ENCODE measurements at regions not wholly inside any gene's neighbourhood (a gene's known extent, or its start where the extent isn't known, plus 50 kb on each side); places are given as distances from the start of the nearest gene placed in this dataset.

GRCh38 chr15:77749236-77749997 is 116.7 kb upstream of the LINGO1 start:
- DNase-seq, result peak in 1 of 3 experiments; percentile 22

- no peak for DNase-seq
Observed at GRCh38 chr15:77748078-77749064, 115.7 kb upstream of the LINGO1 start.

DNA sequence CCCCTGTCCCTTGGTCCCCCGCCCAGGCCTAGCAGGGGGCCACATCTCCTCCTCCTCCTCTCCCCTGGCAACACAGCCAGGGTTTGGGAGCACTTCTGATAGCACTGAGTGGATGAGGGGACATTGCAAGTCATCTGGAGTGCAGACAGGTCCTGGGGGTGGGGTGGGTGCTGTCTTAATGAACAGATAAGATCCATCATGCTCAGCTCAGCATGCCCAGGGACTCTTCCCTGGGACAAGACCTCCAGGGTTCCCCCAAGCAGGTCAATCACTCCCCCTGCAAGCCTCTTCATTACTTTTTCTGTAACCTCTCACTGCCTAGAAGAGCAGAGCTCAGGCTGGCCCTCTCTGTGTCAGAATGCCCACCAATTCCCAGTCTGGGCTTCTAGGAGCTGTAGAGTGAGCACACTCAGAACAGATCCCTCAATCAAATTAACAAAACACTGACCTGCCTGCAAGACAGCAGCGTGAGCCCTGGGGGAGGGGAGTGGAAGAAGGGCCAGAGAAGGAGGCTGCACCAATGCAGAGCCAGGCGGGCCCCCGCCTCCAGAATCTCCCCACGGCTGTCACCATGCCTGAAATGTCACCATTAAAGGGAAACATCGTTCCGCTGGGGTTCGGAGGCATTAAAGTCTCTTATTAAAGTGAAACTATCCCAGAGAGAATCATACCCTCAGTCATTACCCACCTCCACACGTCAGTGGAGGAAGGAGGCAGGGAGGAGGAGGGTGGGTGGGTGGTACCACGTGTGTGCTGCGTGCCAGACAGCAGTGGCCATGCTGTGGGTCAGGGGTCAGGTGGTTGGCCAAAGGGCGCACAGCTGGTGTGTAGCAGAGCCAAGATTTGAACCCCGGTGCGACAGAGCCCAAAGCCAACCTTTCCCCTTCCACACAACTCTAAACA is 114.7 kb upstream of the LINGO1 start:
- peak in 1 of 3 experiments; percentile 34 for DNase-seq

DNA sequence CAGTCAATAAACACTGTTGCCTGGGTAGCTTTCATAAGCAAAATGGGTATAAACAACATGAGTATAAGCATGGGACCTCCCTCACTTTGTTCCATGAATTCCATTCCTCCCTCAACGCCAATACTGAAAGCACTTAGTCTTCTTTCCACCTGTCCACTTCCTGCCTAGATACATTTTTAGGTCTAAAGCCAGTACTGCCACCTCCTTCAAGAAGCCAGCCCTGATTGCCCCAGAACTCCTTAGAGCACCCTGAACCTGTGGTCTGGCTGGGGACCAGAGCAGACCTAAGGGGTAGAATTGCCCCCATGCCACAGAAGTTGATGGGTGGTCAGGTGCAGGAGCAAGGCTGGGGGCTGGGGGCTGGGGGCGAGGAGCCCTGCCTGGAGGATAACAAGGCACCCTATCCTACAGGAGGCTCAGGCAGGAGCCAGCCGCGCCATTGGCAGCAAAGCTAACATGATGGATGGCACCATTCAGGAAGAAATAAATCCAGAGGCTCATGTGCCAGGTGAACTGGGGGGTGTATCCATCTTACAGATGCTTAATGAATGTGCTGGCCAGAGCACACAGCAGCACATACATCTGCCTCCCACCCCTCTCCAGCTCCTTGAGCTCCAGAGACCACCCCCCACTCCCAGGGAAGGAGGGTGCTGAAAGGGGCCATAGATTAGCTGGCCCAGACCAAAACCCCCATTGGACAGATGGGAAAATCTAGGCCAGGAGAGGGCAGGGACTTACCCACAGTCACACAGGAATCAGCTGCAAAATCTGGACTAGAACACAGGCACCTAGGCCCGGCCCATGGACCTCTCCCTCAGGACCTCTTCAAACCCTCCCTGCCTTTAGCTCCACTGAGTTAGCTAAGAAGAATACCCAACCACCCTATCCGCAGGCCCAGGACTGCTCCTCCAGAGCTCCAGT is 113.8 kb upstream of the LINGO1 start:
- DNase-seq, result no peak

DNA sequence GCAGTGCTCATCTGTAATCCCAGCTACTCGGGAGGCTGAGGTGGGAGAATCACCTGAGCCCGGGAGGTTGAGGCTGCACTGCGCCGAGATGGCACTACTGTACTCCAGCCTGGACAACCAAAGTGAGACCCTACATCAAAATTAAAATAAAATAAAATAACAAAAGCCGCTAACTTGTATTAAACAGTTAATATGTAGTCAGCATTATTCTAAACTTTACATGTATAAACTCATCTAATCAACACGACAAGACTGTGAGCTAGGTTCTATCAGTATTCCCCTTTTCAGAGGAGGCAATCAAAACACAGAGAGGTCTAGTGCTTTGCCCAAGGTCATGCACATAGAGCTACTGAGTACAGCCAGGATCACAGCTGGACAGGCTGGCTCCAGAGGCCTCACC is 111.7 kb upstream of the LINGO1 start:
- DNase-seq, result no peak

DNA sequence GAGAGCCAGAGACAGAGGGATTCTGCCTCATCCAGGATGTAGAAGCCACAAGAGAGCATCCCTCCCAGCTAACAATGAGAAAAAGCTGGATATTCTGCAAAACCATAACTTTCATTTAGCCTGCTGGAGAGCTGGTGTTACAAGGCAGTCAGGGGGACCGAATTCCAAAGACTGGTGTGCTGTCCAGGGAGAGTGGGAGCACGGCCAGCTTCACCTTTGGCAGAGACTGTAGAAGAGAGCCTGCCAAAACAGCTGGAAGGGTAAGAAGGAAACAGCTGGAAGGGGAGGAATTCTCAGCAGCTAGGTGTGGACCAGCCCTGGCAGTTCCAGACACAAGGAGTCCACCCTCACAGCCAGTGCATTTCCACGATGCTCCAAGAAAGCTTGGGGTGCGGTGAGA is 109.9 kb upstream of the LINGO1 start:
- no peak for DNase-seq

DNA sequence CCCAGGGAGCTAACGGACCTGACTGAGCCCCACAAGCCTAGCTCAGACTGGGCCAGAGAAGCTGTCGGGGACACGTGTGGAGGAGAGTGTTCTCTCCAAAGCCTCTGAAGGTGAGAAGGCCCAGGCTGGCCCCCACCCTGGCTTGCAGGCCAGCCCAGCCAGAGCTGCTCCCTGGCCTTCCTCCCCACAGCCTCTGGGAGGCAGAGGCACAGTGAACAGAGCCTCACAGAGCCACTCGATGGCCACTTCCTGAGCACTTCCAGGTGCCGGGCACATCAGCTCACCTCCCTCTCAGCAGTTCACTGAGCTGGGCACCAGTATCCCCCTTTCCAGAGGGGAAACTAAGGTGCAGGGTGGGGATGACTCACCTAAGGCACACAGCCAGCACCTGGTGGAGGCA is 109.4 kb upstream of the LINGO1 start:
- no peak for DNase-seq

GRCh38 chr15:77741106-77741505 is 108.4 kb upstream of the LINGO1 start:
- no peak for DNase-seq

- DNase-seq, result peak; percentile 34 to 97 (median 88)
Observed at GRCh38 chr15:77739591-77740378, 107.1 kb upstream of the LINGO1 start.

DNA sequence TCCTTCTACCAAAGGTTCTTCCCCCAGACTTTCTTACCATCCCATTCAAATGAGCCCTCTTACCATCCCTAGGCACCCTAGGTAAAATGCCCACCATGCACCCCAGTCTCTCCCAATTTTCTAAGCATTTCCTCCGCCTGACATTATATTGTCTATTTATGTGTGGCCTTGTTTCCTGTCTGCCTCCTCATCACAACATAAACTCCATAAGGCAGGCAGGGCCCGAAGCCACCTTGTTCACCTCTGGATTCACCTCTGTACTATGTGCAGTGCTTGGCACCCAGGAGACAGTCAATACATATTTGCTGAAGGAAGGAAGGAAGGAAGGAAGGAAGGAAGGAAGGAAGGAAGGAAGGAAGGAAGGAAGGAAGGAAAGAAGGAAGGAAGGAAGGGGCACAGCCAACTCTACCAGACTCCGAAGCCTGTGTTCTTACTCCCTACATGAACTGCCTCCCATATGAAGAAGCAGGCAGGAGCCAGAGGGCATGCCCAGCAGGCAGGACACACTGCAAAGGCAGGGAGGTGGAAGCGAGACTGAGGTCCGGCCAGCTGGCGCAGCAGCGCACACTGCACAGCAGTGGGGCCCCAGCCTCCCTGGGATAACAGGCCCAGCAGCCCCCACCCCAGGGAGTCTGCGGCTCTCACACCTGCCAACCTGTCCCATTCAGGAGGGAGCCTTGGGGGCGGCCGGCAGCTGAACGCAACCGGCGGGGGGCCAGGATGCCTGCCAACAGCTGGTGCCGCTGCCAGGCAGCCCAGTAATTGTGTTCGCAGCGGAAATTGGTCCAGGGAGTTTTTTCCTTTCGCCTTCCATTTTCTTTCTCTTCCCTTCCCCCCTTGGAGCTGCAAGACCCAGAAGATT is 106.0 kb upstream of the LINGO1 start:
- DNase-seq, result peak; percentile 19 to 99 (median 97)

DNA sequence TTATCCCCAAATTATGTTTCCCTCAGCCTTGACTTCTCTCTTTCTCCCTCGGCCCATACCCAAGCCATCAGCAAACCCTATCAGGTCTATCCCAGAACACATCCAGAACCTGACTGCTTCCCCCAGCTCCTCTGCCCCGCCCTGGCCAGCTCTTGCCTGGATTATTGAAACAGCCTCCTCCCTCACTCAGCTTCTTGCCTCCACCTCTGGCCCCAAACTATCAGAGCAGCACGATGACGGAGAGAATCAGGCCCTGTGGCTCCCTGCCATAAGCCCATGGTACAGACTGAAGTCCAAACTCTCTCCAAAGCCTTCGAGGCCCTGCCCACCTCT is 105.3 kb upstream of the LINGO1 start:
- no peak for DNase-seq

DNA sequence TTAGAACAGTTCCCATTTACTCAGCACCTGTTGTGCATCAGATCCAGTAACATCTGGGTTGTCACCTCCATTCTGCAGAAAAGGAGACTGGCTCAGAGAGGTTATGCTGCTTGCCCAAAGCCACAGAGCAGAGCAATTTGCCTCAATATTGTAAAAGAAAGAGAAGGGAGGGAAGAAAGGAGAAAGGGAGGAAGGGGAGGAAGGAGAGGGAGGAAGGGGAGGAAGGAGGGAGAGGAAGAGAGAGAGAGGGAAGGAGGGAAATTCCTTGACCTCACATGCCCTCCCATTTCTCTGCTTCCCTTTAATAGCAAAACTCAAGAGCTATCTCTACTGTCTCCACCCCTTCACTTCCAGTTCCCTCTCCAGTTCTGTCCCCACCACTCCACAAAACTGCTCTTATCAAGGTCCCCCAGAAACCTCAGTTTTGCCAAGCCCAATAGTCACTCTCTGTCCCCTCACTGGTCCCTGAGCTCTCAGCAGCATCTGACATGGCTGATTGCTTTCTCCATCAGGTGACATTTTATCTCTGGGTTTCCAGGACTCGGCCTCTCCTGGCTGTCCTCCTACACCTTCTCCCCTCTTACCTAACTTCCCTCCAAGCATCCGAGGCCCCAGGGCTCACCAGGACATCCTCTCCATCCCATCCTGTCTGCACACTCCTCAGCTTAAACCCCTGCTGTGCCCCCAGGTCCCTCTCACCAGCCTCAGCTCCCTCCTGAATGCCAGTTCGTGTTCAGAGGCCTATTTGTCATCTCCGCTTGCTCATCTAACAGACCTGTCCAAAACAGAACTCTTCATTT is 104.7 kb upstream of the LINGO1 start:
- DNase-seq, result peak in 2 of 3 experiments; percentile 30 to 54

DNA sequence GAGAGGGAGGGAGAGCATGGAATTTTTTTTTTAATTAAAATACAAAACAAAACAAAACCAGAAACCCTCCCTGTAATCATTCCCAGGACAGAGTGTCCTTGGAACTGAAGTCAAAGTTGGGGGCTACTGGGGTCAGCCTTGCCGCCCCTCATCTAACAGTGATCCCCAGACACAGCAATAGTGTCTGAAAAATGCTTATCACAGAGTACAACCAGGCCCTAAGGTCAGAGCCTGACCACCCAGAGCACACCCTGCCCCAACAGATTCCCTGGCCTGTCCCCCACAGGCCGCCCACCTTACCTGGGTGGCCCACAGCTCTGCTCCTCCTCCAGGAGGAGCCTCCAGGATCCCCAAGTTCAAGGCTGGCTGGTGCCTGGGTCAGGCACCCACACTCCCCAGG is 101.6 kb upstream of the LINGO1 start:
- DNase-seq, result no peak

GRCh38 chr15:77733579-77734300 is 101.0 kb upstream of the LINGO1 start:
- DNase-seq, result no peak

DNA sequence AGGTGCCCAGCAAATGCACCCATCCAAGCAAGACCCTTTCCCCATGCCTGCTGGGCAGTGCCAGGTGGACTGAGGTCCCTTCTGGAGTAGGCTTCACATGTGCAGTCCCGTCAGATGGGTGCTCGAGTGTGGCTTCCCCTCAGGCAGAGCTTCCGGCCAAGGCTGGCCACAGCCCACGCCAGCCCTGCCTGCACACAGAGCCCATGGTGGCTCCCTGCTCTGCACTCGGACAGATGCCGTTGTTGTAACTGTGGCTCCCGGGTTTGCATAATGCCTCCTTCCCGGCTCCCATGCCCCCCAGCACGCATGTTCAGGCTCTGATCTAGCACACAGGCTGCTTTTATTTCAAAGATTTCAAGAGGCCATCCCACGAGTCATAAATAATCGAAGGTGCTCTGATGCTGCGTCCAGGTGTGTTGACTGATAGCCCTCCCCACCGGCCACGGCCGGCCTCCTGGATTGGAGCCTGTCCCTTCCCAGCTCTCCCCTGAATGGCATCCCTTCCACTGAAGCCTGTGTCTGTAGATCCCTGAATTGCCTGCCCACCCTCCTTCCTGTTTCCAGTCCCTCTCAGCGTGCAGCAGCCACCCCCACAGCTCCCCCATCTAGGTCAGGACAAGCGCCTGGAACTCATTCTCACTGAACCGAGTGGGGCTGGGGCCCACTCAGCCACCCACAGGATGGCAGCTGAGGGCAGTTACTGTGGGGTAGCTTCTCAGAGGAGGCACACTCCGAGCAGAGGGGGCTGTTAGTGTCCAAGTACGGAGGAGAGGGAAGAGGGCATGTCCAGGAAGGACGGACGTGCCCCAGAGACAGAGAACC is 100.0 kb upstream of the LINGO1 start:
- DNase-seq, result peak in 2 of 3 experiments; percentile 62 to 75

DNA sequence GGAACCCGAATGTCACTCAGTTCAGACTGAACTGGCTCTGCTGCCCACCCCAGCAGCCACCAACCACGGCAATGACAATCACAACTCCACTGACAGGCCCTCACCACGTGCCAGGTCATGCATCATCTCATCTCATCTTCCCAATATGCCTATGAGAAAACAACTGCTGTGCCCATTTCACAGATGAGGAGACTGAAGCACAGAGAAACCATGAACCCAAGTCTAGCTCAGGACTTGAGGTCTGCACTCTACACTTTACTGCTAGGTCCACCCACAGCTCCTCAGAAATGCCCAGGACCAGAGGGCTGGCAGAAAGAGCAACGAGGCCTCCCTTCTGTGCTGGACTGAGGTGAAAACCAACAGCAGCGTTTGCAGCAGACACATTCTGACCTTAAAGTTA is 99.2 kb upstream of the LINGO1 start:
- DNase-seq, result no peak

DNA sequence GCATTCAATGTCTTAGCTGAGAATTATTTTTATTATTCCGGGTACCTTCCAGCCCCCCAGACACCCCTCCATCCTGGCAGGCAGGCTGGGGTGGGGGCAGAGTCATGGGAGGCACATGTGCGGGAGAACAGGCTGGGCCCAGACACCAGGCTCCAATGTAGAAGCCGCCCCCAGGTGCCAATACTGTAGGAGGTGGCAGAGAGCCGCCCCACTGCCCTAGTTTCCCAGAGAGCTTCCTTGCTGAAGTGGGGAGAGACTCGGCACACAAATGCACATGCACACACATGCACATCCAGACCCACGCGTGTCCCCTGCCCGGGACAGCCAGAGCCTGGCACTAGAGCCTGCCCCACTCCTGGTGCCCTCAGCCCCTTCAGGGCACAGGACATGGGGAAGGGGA is 98.4 kb upstream of the LINGO1 start:
- no peak for DNase-seq
